ENCODE measurements at regions not wholly inside any gene's neighbourhood (a gene's known extent, or its start where the extent isn't known, plus 50 kb on each side); places are given as distances from the start of the nearest gene placed in this dataset.
"Not testable (repeated sequence)": the region's sequence is repeated elsewhere in the genome, so short reads cannot be mapped to it uniquely, and the experiment has no call there.

DNA sequence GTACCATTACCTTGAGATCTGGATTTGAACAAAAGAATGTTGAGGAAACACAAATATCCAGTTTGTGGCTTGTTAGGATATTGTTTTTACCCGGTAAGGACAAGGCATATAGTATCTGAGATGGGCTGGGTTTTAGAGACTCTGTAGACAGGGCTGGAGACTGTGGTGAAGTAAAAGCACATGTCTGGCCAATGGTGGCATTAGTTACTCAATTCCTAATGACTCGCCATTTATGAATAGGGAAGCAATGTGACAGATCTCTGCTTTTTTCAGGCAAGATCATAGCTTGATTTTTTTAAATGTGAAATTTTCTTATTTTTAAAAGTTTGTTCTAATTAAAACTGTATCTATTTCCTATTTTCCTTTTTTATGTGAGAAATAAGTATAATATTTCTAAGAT is 371.1 kb upstream of the SPRY2 start:
- H3K4me1 ChIP-seq (ENCODE audit: control insufficient read depth, insufficient read depth, low read length) = no peaks in the 10 kb centered on the region
- no peaks in the 10 kb centered on the region for H3K27me3 ChIP-seq (ENCODE audit: control insufficient read depth, insufficient read depth, low read length)
- no peak overlapping the region for H3K4me3 ChIP-seq (ENCODE audit: low read depth, low read length)
- no peaks in the 10 kb centered on the region for H3K36me3 ChIP-seq (ENCODE audit: control insufficient read depth, insufficient read depth, low read length)
- peaks cover 7% of the 10 kb centered on the region for H3K9me3 ChIP-seq (ENCODE audit: control insufficient read depth, insufficient read depth, low read length)
- WGBS (ENCODE audit: insufficient coverage) = 100% methylated on average over 1 of the region's 2 CpGs
- no peak for DNase-seq (ENCODE audit: low read depth in 4 of 6, low spot score in 6 of 6)
- no peak overlapping the region for H3K27ac ChIP-seq (ENCODE audit: low read depth, low read length)

DNA sequence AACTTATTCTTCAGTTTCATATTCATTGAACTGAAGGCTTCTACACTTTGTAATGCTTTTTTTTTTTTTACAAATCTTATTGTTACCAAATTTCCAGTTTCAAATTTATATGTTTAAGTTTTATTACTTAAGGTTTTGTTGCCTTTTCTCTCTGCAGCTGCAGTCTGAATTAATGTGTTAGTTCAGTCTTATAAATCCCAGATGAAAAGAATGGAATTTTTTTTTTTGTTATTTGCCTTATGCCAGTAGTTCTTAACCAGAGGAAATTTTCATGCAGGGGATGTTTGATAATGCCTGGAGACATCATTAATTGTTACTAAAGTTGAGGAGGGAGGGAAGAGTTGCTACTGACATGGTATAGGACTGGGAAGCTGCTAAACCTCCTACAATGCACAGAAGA is 367.9 kb upstream of the SPRY2 start:
- Histone ChIP-seq H3K27ac (ENCODE audit: low read depth, low read length) (no peak overlapping the region), H3K27me3 (ENCODE audit: control insufficient read depth, insufficient read depth, low read length) (no peaks in the 10 kb centered on the region), H3K9me3 (ENCODE audit: control insufficient read depth, insufficient read depth, low read length) (peaks cover 7% of the 10 kb centered on the region), H3K4me3 (ENCODE audit: low read depth, low read length) (no peak overlapping the region), H3K4me1 (ENCODE audit: control insufficient read depth, insufficient read depth, low read length) (no peaks in the 10 kb centered on the region), H3K36me3 (ENCODE audit: control insufficient read depth, insufficient read depth, low read length) (no peaks in the 10 kb centered on the region)
- no peak for DNase-seq (ENCODE audit: low read depth in 4 of 6, low spot score in 6 of 6)

DNA sequence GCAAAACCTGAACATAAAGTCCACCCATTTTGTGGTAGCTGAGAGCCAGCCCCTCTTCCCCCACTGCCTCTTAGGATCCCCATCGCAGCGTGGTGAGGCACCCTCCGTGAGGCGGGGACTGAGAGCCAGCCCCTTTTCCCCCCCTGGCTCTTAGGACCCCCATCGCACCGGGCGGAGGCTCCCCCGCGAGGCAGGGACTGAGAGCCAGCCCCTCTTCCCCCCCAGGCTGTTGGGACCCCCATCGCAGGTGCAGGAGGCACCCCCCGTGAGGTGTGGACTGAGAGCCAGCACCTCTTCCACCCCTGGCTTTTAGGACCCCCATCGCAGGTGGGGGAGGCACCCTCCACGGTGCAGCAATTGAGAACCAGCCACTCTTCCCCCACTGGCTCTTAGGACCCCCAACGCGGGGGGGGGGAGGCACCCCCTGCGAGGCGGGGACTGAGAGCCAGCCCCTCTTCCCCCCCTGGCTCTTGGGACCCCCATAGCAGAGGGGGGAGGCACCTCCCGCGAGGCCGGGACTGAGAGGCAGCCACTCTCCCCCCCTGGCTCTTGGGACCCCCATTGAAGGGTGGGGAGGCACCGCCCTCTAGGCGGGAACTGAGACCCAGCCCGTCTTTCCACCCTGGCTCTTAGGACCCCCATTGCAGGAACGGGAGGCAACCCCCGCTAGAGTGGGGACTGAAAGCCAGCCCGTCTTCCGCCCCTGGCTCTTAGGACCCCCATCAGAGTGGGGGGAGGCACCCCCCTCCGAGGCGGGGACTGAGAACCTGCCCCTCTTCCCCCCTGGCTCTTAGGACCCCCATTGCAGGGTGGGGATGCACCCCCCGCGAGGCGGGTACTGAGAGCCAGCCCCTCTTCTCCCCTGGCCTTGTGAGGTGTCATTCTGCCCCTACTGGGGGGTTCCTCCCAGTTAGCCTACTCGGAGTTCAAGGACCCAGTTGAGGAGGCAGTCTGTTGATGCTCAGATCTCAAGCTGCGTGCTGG is 366.4 kb upstream of the SPRY2 start:
- H3K9me3 ChIP-seq (ENCODE audit: control insufficient read depth, insufficient read depth, low read length) = peaks cover 2% of the 10 kb centered on the region
- WGBS (ENCODE audit: insufficient coverage) = 98% methylated on average over 16 of the region's 34 CpGs
- no peak overlapping the region for H3K4me3 ChIP-seq (ENCODE audit: low read depth, low read length)
- H3K27ac ChIP-seq (ENCODE audit: low read depth, low read length) = no peak overlapping the region
- no peaks in the 10 kb centered on the region for H3K4me1 ChIP-seq (ENCODE audit: control insufficient read depth, insufficient read depth, low read length)
- H3K36me3 ChIP-seq (ENCODE audit: control insufficient read depth, insufficient read depth, low read length) = no peaks in the 10 kb centered on the region
- H3K27me3 ChIP-seq (ENCODE audit: control insufficient read depth, insufficient read depth, low read length) = no peaks in the 10 kb centered on the region
- no peak for DNase-seq (ENCODE audit: low read depth in 4 of 6, low spot score in 6 of 6)

DNA sequence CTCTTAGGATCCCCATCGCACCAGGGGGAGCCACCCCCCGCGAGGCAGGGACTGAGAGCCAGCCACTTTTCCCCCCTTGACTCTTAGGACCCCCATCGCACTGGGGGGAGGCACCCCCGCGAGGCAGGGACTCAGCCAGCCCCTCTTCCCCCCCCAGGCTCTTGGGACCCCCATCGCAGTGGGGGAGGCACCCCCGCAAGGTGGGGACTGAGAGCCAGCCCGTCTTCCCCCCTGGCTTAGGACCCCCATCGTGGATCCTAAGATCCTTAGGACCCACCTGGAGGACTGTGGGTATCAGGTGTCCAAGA is 365.2 kb upstream of the SPRY2 start:
- no peak overlapping the region for H3K27ac ChIP-seq (ENCODE audit: low read depth, low read length)
- no peaks in the 10 kb centered on the region for H3K4me1 ChIP-seq (ENCODE audit: control insufficient read depth, insufficient read depth, low read length)
- H3K4me3 ChIP-seq (ENCODE audit: low read depth, low read length) = no peak overlapping the region
- no peaks in the 10 kb centered on the region for H3K36me3 ChIP-seq (ENCODE audit: control insufficient read depth, insufficient read depth, low read length)
- no peaks in the 10 kb centered on the region for H3K27me3 ChIP-seq (ENCODE audit: control insufficient read depth, insufficient read depth, low read length)
- DNase-seq (ENCODE audit: low read depth in 4 of 6, low spot score in 6 of 6) = no peak
- H3K9me3 ChIP-seq (ENCODE audit: control insufficient read depth, insufficient read depth, low read length) = peaks cover 2% of the 10 kb centered on the region
- WGBS (ENCODE audit: insufficient coverage) = no CpG with 5 or more reads among the region's 10 CpGs

DNA sequence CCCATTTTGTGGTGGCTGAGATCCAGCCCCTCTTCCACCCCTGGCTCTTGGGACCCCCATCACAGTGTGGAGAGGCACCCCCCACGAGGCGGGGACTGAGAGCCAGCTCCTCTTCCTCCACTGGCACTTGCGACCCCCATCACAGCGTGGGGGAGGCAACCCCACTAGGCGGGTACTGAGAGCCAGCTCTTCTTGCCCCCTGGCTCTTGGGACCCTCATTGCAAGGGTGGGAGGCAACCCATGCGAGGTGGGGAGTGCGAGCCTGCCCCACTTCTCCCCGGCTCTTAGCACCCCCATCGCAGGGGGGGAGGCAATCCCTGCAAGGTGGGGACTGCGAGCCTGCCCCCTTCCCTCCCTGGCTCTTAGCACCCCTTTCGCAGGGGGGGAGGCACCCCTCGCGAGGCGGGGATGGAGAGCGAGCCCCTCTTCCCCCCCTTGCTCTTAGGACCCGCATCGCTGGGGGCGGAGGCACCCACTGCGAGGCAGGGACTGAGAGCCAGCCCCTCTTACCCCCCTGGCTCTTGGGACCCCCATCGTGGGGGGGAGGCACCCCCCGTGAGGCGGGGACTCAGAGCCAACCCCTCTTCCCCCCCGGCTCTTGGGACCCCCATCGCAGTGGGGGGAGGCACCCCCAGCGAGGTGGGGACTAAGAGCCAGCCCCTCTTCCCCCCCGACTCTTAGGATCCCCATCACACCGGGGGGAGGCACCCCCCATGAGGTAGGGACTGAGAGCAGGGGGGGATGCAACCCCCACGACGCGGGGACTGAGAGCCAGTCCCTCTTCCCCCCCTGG is 364.6 kb upstream of the SPRY2 start:
- 100% methylated on average over 7 of the region's 30 CpGs for WGBS (ENCODE audit: insufficient coverage)
- Histone ChIP-seq H3K4me1 (ENCODE audit: control insufficient read depth, insufficient read depth, low read length) (no peaks in the 10 kb centered on the region), H3K9me3 (ENCODE audit: control insufficient read depth, insufficient read depth, low read length) (peaks cover 2% of the 10 kb centered on the region), H3K4me3 (ENCODE audit: low read depth, low read length) (no peak overlapping the region), H3K27ac (ENCODE audit: low read depth, low read length) (no peak overlapping the region), H3K36me3 (ENCODE audit: control insufficient read depth, insufficient read depth, low read length) (no peaks in the 10 kb centered on the region), H3K27me3 (ENCODE audit: control insufficient read depth, insufficient read depth, low read length) (no peaks in the 10 kb centered on the region)
- no peak for DNase-seq (ENCODE audit: low read depth in 4 of 6, low spot score in 6 of 6)

DNA sequence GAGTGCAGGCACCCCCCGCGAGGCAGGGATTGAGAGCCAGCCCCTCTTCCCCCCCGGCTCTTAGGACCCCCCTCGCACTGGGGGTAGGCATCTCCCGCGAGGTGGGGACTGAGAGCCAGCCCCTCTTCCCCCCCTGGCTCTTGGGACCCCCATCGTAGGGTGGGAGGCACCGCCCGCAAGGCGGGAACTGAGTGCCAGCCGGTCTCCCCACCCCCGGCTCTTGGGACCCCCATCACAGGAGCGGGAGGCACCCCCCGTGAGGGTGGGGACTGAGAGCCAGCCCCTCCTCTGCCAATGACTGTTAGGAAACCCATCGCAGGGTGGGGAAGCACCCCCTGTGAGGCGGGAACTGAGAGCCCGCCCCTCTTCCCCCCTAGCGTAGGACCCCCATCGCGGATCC is 363.4 kb upstream of the SPRY2 start:
- Histone ChIP-seq H3K4me3 (ENCODE audit: low read depth, low read length) (no peak overlapping the region), H3K36me3 (ENCODE audit: control insufficient read depth, insufficient read depth, low read length) (no peaks in the 10 kb centered on the region), H3K9me3 (ENCODE audit: control insufficient read depth, insufficient read depth, low read length) (peaks cover 2% of the 10 kb centered on the region), H3K4me1 (ENCODE audit: control insufficient read depth, insufficient read depth, low read length) (no peaks in the 10 kb centered on the region), H3K27me3 (ENCODE audit: control insufficient read depth, insufficient read depth, low read length) (no peaks in the 10 kb centered on the region), H3K27ac (ENCODE audit: low read depth, low read length) (no peak overlapping the region)
- DNase-seq (ENCODE audit: low read depth in 4 of 6, low spot score in 6 of 6) = no peak
- WGBS (ENCODE audit: insufficient coverage) = 92% methylated on average over 9 of the region's 20 CpGs

DNA sequence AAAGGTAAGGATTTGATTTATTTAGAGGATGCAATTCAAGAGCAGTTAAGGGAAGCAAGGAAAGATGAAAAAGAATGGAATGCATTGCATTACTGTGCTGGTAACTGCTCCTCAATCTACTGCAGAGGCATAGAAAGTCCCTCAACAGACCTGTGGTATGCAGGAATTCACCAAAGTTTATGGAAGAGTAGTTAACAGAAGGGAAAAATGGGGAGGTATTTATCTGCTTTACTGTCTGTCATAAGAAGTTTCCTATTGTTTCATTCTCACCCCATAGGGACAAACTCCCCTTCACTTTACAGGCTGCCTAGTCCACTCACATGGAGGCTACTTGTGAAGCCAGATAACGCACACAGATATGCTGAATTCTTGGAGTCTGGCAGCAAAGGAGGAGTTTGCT is 354.9 kb upstream of the SPRY2 start:
- DNase-seq (ENCODE audit: low read depth in 4 of 6, low spot score in 6 of 6) = no peak
- Histone ChIP-seq H3K4me1 (ENCODE audit: control insufficient read depth, insufficient read depth, low read length) (no peaks in the 10 kb centered on the region), H3K27me3 (ENCODE audit: control insufficient read depth, insufficient read depth, low read length) (no peaks in the 10 kb centered on the region), H3K4me3 (ENCODE audit: low read depth, low read length) (no peak overlapping the region), H3K9me3 (ENCODE audit: control insufficient read depth, insufficient read depth, low read length) (no peaks in the 10 kb centered on the region), H3K36me3 (ENCODE audit: control insufficient read depth, insufficient read depth, low read length) (no peaks in the 10 kb centered on the region), H3K27ac (ENCODE audit: low read depth, low read length) (no peak overlapping the region)
- WGBS (ENCODE audit: insufficient coverage) = no CpG with 5 or more reads among the region's 1 CpG

DNA sequence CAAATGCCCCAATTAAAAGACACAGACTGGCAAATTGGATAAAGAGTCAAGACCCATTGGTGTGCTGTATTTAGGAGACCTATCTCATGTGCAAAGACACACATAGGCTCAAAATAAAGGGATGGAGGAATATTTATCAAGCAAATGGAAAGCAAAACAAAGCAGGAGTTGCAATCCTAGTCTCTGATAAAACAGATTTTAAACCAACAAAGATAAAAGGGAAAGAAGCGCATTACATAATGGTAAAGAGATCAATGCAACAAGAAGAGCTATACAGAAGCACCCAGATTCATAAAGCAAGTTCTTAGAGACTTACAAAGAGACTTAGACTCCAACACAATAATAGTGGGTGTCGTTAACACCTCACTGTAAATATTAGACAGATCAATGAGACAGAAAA is 350.9 kb upstream of the SPRY2 start:
- H3K36me3 ChIP-seq (ENCODE audit: control insufficient read depth, insufficient read depth, low read length); DNase-seq (ENCODE audit: low read depth in 4 of 6, low spot score in 6 of 6); H3K27me3 ChIP-seq (ENCODE audit: control insufficient read depth, insufficient read depth, low read length); H3K9me3 ChIP-seq (ENCODE audit: control insufficient read depth, insufficient read depth, low read length); H3K4me3 ChIP-seq (ENCODE audit: low read depth, low read length); H3K27ac ChIP-seq (ENCODE audit: low read depth, low read length); H3K4me1 ChIP-seq (ENCODE audit: control insufficient read depth, insufficient read depth, low read length): not testable (repeated sequence)
- no CpG with 5 or more reads among the region's 2 CpGs for WGBS (ENCODE audit: insufficient coverage)

DNA sequence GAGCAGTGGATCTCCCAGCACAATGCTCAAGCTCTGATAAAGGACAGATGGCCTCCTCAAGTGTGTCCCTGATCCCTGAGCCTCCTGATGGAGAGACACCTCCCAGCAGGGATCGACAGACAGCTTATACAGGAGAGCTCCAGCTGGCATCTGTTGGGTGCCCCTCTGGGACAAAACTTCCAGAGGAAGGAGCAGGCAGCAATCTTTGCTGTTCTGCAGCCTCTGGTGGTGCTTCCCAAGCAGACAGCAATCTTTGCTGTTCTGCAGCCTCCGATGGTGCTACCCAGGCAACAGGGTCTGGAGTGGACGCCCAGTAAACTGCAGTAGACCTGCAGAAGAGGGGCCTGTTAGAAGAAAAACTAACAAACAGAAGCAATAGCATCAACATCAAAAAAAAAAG is 349.3 kb upstream of the SPRY2 start:
- no peak overlapping the region for H3K27ac ChIP-seq (ENCODE audit: low read depth, low read length)
- DNase-seq (ENCODE audit: low read depth in 4 of 6, low spot score in 6 of 6) = no peak
- no peaks in the 10 kb centered on the region for H3K27me3 ChIP-seq (ENCODE audit: control insufficient read depth, insufficient read depth, low read length)
- no peaks in the 10 kb centered on the region for H3K36me3 ChIP-seq (ENCODE audit: control insufficient read depth, insufficient read depth, low read length)
- H3K9me3 ChIP-seq (ENCODE audit: control insufficient read depth, insufficient read depth, low read length) = peaks cover 2% of the 10 kb centered on the region
- H3K4me1 ChIP-seq (ENCODE audit: control insufficient read depth, insufficient read depth, low read length) = no peaks in the 10 kb centered on the region
- WGBS (ENCODE audit: insufficient coverage) = 90% methylated on average over 3 of the region's 3 CpGs
- H3K4me3 ChIP-seq (ENCODE audit: low read depth, low read length) = no peak overlapping the region

DNA sequence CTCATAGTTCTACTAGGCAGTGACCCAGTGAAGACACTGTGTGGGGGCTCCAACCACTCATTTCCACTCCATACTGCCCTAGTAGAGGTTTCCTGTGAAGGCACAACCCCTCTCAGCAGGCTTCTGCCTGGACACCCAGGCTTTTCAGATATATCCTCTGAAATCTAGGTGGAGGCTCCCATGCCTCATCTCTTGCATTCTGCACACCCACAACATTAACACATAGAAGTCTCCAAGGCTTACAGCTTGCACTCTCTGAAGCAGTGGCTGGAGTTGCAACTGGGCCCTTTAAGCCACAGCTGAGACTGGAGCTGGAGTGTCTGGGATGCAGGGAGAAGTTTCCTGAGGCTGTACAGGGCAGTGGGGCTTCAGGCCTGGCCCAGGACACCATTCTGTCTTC is 347.7 kb upstream of the SPRY2 start:
- DNase-seq (ENCODE audit: low read depth in 4 of 6, low spot score in 6 of 6) = no peak
- H3K36me3 ChIP-seq (ENCODE audit: control insufficient read depth, insufficient read depth, low read length) = no peaks in the 10 kb centered on the region
- peaks cover 2% of the 10 kb centered on the region for H3K9me3 ChIP-seq (ENCODE audit: control insufficient read depth, insufficient read depth, low read length)
- no peaks in the 10 kb centered on the region for H3K4me1 ChIP-seq (ENCODE audit: control insufficient read depth, insufficient read depth, low read length)
- no peaks in the 10 kb centered on the region for H3K27me3 ChIP-seq (ENCODE audit: control insufficient read depth, insufficient read depth, low read length)
- H3K4me3 ChIP-seq (ENCODE audit: low read depth, low read length) = no peak overlapping the region
- no peak overlapping the region for H3K27ac ChIP-seq (ENCODE audit: low read depth, low read length)
